ENCODE measurements at regions not wholly inside any gene's neighbourhood (a gene's known extent, or its start where the extent isn't known, plus 50 kb on each side); places are given as distances from the start of the nearest gene placed in this dataset.
"Not testable (repeated sequence)": the region's sequence is repeated elsewhere in the genome, so short reads cannot be mapped to it uniquely, and the experiment has no call there.

- POLR2A ChIA-PET, result interaction anchor here (0.7 kb wide), 1 partner anchor 12 kb away, joined by 4 read pairs; no protein-coding TSS in a partner anchor
- intact Hi-C loops (cut with micrococcal nuclease), result no loop called here
- no peaks in the 10 kb centered on the region for H3K9me3 Mint-ChIP-seq (ENCODE audit: unreplicated experiment)
- CTCF ChIA-PET, result no interaction called here
- H3K27ac Mint-ChIP-seq (ENCODE audit: low read depth, unreplicated experiment), result no peak overlapping the region
- peaks cover 7% of the 10 kb centered on the region for H3K4me1 Mint-ChIP-seq (ENCODE audit: insufficient read depth, unreplicated experiment)
- no TSS peak for BruUV-seq (replicated peaks)
- H3K36me3 Mint-ChIP-seq (ENCODE audit: insufficient read depth, unreplicated experiment), result peaks cover 4% of the 10 kb centered on the region
- no peaks in the 10 kb centered on the region for H3K27me3 Mint-ChIP-seq (ENCODE audit: insufficient read depth, unreplicated experiment)
- DNase-seq (ENCODE audit: unreplicated experiment), result no peak
- no peak for TF ChIP-seq CTCF (IDR thresholded peaks at IDR 0.05; ENCODE audit: unreplicated experiment)
- no peak overlapping the region for H3K4me3 Mint-ChIP-seq (ENCODE audit: unreplicated experiment)
Measured at GRCh38 chr2:195548198-195548940, 108.7 kb upstream of the SLC39A10 start.

DNA sequence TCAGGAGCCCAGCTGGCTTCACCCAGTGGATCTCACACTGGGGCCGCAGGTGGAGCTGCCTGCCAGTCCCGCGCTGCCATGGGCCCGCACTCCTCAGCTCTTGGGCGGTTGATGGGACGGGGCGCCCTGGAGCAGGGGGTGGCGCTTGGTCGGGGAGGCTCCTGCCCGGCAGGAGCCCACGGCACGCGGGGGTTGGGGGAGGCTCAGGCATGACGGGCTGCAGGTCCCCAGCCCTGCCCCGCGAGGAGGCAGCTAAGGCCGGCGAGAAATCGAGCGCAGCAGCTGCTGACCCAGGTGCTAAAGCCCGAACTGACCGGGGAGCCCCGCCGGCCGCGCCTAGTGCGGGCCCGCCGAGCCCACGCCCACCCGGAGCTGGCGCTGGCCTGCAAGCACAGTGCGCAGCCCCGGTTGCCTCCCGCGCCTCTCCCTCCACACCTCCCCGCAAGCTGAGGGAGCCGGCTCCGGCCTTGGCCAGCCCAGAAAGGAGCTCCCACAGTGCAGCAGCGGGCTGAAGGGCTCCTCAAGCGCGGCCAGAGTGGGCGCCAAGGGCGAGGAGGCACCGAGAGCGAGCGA, 109.7 kb upstream of the SLC39A10 start:
- BruUV-seq (replicated peaks); H3K36me3 Mint-ChIP-seq (ENCODE audit: insufficient read depth, unreplicated experiment); intact Hi-C loops (cut with micrococcal nuclease); H3K4me1 Mint-ChIP-seq (ENCODE audit: insufficient read depth, unreplicated experiment); H3K4me3 Mint-ChIP-seq (ENCODE audit: unreplicated experiment); H3K9me3 Mint-ChIP-seq (ENCODE audit: unreplicated experiment); H3K27ac Mint-ChIP-seq (ENCODE audit: low read depth, unreplicated experiment); H3K27me3 Mint-ChIP-seq (ENCODE audit: insufficient read depth, unreplicated experiment); DNase-seq (ENCODE audit: unreplicated experiment): not testable (repeated sequence)
- ChIA-PET POLR2A (interaction anchor here (0.7 kb wide), 1 partner anchor 13 kb away, joined by 4 read pairs; no protein-coding TSS in a partner anchor), CTCF (interaction anchor here (1.2 kb wide), 1 partner anchor 225 kb away, joined by 3 read pairs; no protein-coding TSS in a partner anchor)

- ChIA-PET CTCF (interaction anchor here (0.6 to 0.7 kb wide), 3 partner anchors 56 to 136 kb away, joined by 3 to 4 read pairs (median 3); no protein-coding TSS in a partner anchor), POLR2A (interaction anchor here (1.9 kb wide), 1 partner anchor 111 kb away, joined by 5 read pairs; the partner anchor contains the start of gene SLC39A10)
- no peaks in the 10 kb centered on the region for H3K36me3 Mint-ChIP-seq (ENCODE audit: insufficient read depth, unreplicated experiment)
- no peak overlapping the region for H3K27ac Mint-ChIP-seq (ENCODE audit: low read depth, unreplicated experiment)
- DNase-seq (ENCODE audit: unreplicated experiment), result no peak
- no peaks in the 10 kb centered on the region for H3K9me3 Mint-ChIP-seq (ENCODE audit: unreplicated experiment)
- TF ChIP-seq CTCF (IDR thresholded peaks at IDR 0.05; ENCODE audit: unreplicated experiment), result no peak
- H3K27me3 Mint-ChIP-seq (ENCODE audit: insufficient read depth, unreplicated experiment), result no peaks in the 10 kb centered on the region
- intact Hi-C loops (cut with micrococcal nuclease), result no loop called here
- no TSS peak for BruUV-seq (replicated peaks)
- no peak overlapping the region for H3K4me3 Mint-ChIP-seq (ENCODE audit: unreplicated experiment)
- peaks cover 7% of the 10 kb centered on the region for H3K4me1 Mint-ChIP-seq (ENCODE audit: insufficient read depth, unreplicated experiment)
Measured at GRCh38 chr2:195545811-195546210, 111.2 kb upstream of the SLC39A10 start.

DNA sequence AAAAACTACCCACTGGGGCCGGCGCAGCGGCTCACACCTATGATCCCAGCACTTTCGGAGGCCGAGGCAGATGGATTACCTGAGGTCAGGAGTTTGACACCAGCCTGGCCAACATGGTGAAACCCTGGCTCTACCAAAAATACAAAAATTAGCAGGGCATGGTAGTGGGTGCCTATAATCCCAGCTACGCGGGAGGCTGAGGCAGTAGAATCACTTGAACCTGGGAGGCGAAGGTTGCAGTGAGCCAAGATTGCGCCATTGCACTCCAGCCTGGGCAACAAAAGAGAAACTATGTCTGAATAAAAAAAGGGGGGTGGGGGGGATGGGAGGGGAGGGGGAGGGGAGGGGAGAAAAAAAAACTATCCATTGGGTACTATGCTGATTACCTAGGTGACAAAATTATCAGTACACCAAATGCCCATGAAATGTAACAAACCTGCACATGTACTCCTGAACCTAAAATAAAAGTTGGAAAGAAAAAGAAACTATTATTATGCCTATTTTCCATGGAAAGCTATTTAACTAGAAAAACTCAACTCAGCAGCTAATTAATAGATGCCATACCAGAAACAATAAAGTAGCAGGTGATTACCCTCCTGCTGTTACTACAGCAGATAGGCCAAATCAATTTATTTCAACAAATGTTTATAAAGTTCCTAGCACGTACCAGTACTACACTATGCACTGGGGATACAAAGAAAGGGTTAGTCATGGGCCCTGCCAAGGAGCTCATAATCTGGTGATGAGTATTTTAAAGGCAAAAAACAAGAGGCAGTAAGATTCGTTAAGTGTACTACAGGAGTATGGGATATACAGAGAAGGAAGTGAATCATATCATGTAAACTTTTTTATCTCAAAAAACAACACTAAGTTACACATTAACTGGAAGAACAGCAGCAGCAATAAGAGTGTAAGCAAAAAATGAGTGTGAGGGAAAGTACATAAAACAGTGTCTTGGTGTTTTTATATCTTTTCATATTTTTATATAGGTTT, 112.8 kb upstream of the SLC39A10 start:
- Mint-ChIP-seq H3K27ac (ENCODE audit: low read depth, unreplicated experiment) (peak overlapping the region; percentile 57), H3K27me3 (ENCODE audit: insufficient read depth, unreplicated experiment) (no peaks in the 10 kb centered on the region), H3K4me3 (ENCODE audit: unreplicated experiment) (no peak overlapping the region), H3K4me1 (ENCODE audit: insufficient read depth, unreplicated experiment) (peaks cover 7% of the 10 kb centered on the region), H3K36me3 (ENCODE audit: insufficient read depth, unreplicated experiment) (no peaks in the 10 kb centered on the region), H3K9me3 (ENCODE audit: unreplicated experiment) (no peaks in the 10 kb centered on the region)
- intact Hi-C loops (cut with micrococcal nuclease), result no loop called here
- DNase-seq (ENCODE audit: unreplicated experiment), result peak; percentile 45
- no TSS peak for BruUV-seq (replicated peaks)
- ChIA-PET POLR2A (interaction anchor here (0.6 to 1.9 kb wide), 4 partner anchors 10 to 191 kb away, joined by 3 to 7 read pairs (median 4); partner anchors contain the start of gene SLC39A10), CTCF (no interaction called here)
- no peak for TF ChIP-seq CTCF (IDR thresholded peaks at IDR 0.05; ENCODE audit: unreplicated experiment)
